ENCODE measurements at regions not wholly inside any gene's neighbourhood (a gene's known extent, or its start where the extent isn't known, plus 50 kb on each side); places are given as distances from the start of the nearest gene placed in this dataset.

DNA sequence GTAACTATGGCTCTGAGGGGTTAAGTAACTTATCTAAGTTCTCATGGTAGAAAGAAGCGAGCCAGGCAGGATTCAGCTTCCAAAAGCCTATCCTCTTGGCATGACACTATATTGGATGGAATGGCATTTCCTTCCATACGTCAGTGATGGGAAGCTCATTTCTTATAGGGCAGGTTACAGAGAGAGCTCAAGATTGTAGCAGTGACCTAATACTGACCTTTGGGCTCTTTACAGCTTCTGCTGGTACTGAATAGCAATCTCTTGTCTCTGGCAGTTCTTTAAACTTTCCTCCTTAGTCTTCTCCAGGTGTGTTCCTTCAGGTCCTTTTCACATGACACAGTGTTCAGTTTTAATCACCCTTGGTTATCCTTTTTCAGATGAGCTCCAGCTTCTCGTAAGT, 133.0 kb downstream of the HRH4 start:
- Histone ChIP-seq H3K9ac (ENCODE audit: low read depth, low read length) (no peak overlapping the region), H3K27me3 (ENCODE audit: control insufficient read depth, insufficient read depth, low read length) (peaks cover 22% of the 10 kb centered on the region), H2BK5ac (ENCODE audit: low read depth, low read length, poor library complexity, severe bottlenecking) (no peak overlapping the region), H3K36me3 (ENCODE audit: control insufficient read depth, insufficient read depth, low read length) (no peaks in the 10 kb centered on the region), H2AFZ (replicated peaks; ENCODE audit: low read length, poor library complexity) (no peak overlapping the region), H3K27ac (ENCODE audit: insufficient read depth, low read length) (no peak overlapping the region), H3K23ac (ENCODE audit: low read depth, low read length) (no peak overlapping the region), H3K18ac (ENCODE audit: low read depth, low read length) (no peak overlapping the region), H3K9me1 (ENCODE audit: insufficient read depth, low read length) (no peaks in the 10 kb centered on the region), H2BK20ac (ENCODE audit: low read depth, low read length) (no peak overlapping the region), H2AK9ac (replicated peaks; ENCODE audit: low read depth, low read length, poor library complexity) (no peak overlapping the region), H3K4ac (ENCODE audit: low read depth, low read length) (no peak overlapping the region), H4K91ac (ENCODE audit: insufficient read depth, low read depth, low read length) (no peak overlapping the region), H3K4me3 (ENCODE audit: insufficient read depth, low read depth, low read length) (no peak overlapping the region), H3K9me3 (ENCODE audit: control insufficient read depth, insufficient read depth, low read length) (0 out of 2 replicates have a peak, but pooled peaks cover 2% of the 10 kb centered on the region), H3K4me1 (ENCODE audit: control insufficient read depth, insufficient read depth, low read length) (no peaks in the 10 kb centered on the region), H2BK15ac (ENCODE audit: low read depth, low read length) (no peak overlapping the region), H3K56ac (ENCODE audit: extremely low read depth, insufficient read depth, low read length) (no peak overlapping the region), H2AK5ac (ENCODE audit: low read depth, low read length) (no peak overlapping the region), H4K5ac (ENCODE audit: low read depth, low read length) (no peak overlapping the region), H3K4me2 (ENCODE audit: low read depth, low read length) (no peak overlapping the region), H3K14ac (replicated peaks; ENCODE audit: low read depth, low read length) (no peak overlapping the region), H4K20me1 (ENCODE audit: insufficient read depth, low read length) (no peaks in the 10 kb centered on the region), H2BK120ac (ENCODE audit: low read depth, low read length) (no peak overlapping the region), H3K79me1 (ENCODE audit: low read depth in 1 of 2, low read length in 2 of 2) (no peaks in the 10 kb centered on the region), H4K8ac (ENCODE audit: low read depth in 2 of 2, low read length in 2 of 2) (no peak overlapping the region)
- in situ Hi-C loops (cut with MboI; ENCODE audit: low sequenced_read_pairs) = no loop called here
- dilution Hi-C loops (cut with HindIII; ENCODE audit: low sequenced_read_pairs, unreplicated experiment) = no loop called here
- POLR2A ChIA-PET (ENCODE audit: unreplicated experiment) = no interaction called here
- 80% methylated on average over 1 of the region's 3 CpGs; no CpG with 5 or more reads in 1 of the 2 experiments for WGBS, 2 experiments (ENCODE audit: extremely low coverage in 2 of 2, insufficient read length in 1 of 2)
- intact Hi-C loops (cut with micrococcal nuclease) = no loop called here
- DNase-seq (no peak), ATAC-seq (ENCODE audit: low read depth) (no peak)
- no peak for TF ChIP-seq MAZ (IDR thresholded peaks at IDR 0.05; ENCODE audit: borderline replicate concordance, low read depth, low read length)
- TF ChIP-seq MXI1 (IDR thresholded peaks at IDR 0.05; ENCODE audit: borderline replicate concordance, low read depth, low read length) = no peak
- TF ChIP-seq FOS (IDR thresholded peaks at IDR 0.05; ENCODE audit: low read depth, low read length) = no peak
- no peak for TF ChIP-seq BHLHE40 (IDR thresholded peaks at IDR 0.05; ENCODE audit: low read depth, low read length)
- TF ChIP-seq RAD21 (IDR thresholded peaks at IDR 0.05; ENCODE audit: low read length) = no peak
- no peak for TF ChIP-seq SMC3 (IDR thresholded peaks at IDR 0.05; ENCODE audit: low read depth, low read length)
- TF ChIP-seq, protein P1, sequence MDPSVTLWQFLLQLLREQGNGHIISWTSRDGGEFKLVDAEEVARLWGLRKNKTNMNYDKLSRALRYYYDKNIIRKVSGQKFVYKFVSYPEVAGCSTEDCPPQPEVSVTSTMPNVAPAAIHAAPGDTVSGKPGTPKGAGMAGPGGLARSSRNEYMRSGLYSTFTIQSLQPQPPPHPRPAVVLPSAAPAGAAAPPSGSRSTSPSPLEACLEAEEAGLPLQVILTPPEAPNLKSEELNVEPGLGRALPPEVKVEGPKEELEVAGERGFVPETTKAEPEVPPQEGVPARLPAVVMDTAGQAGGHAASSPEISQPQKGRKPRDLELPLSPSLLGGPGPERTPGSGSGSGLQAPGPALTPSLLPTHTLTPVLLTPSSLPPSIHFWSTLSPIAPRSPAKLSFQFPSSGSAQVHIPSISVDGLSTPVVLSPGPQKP (IDR thresholded peaks at IDR 0.05; ENCODE audit: borderline replicate concordance, low read depth, low read length) = no peak
- CTCF ChIA-PET = no interaction called here
- BruUV-seq (replicated peaks) = no TSS peak
